ENCODE measurements at regions not wholly inside any gene's neighbourhood (a gene's known extent, or its start where the extent isn't known, plus 50 kb on each side); places are given as distances from the start of the nearest gene placed in this dataset.

GRCh38 chr2:120514521-120514920 lies 168.6 kb downstream of the INHBB start:
- H3K27me3 ChIP-seq (ENCODE audit: control insufficient read depth in 1 of 2, insufficient read depth in 2 of 2, low read length in 2 of 2): peaks cover 5 to 31% of the 10 kb centered on the region in 2 experiments; a peak in 4 of 5 replicates
- in situ Hi-C loops (cut with HindIII; ENCODE audit: extremely low pct_ligation_motif_present, low pct_unique_long_range_greater_than_20kb) (loop anchor here (10.0 kb wide), 1 partner anchor 170 kb away; the partner anchor contains the start of gene INHBB), intact Hi-C loops (cut with micrococcal nuclease; ENCODE audit: unreplicated experiment) (no loop called here)
- no peak for FAIRE-seq
- H3K79me2 ChIP-seq (ENCODE audit: insufficient read depth, low read length): no peaks in the 10 kb centered on the region
- H4K20me1 ChIP-seq (ENCODE audit: insufficient read depth, low read length): no peaks in the 10 kb centered on the region
- H3K36me3 ChIP-seq (replicated peaks in 1 of 2; ENCODE audit: control insufficient read depth in 1 of 2, insufficient read depth in 2 of 2, low read length in 2 of 2): no peaks in the 10 kb centered on the region
- 50% methylated on average over 8 of the region's 8 CpGs for WGBS (ENCODE audit: low lambda C conversion rate)
- BruUV-seq (replicated peaks): no TSS peak
- H3K27ac ChIP-seq (ENCODE audit: extremely low read length, insufficient read depth, low read length): no peak overlapping the region
- CTCF ChIA-PET (ENCODE audit: low intra/inter-chr PET ratio, low total read pairs): no interaction called here
- no peaks in the 10 kb centered on the region for H3K9me3 ChIP-seq (ENCODE audit: low read length)
- POLR2A ChIA-PET: interaction anchor here (1.0 to 2.8 kb wide), 2 partner anchors 36 to 48 kb away, joined by 3 to 16 read pairs; no protein-coding TSS in a partner anchor
- no peak for DNase-seq (ENCODE audit: low spot score)
- no peak overlapping the region for H3K4me3 ChIP-seq (replicated peaks in 1 of 3; ENCODE audit: insufficient read depth in 1 of 3, low read depth in 2 of 3, low read length in 3 of 3)
- peaks cover 55% of the 10 kb centered on the region for H3K4me1 ChIP-seq (ENCODE audit: insufficient read depth, low read length)
- no peak overlapping the region for H3K4me2 ChIP-seq (ENCODE audit: low read depth, low read length)
- ATAC-seq: 0 out of 3 replicates have a peak, but pooled peaks have one; percentile 3
- no peak overlapping the region for H3K9ac ChIP-seq (ENCODE audit: insufficient read depth, low read depth, low read length)
- no peak overlapping the region for H2AFZ ChIP-seq (ENCODE audit: low read length)
- TF ChIP-seq ZNF687 (CRISPR knock-in tag; IDR thresholded peaks at IDR 0.05): peak; percentile 11; the same call in 1 of the 2 replicates
- 0 out of 2 replicates have a peak, but pooled peaks have one; percentile 17 for TF ChIP-seq ZNF263 (CRISPR knock-in tag; IDR thresholded peaks at IDR 0.05)
- TF ChIP-seq ZKSCAN5 (CRISPR knock-in tag; IDR thresholded peaks at IDR 0.05): no peak
- TF ChIP-seq HMGA1 (CRISPR knock-in tag; conservative IDR thresholded peaks at IDR 0.05): no peak
- TF ChIP-seq ZNF570 (CRISPR knock-in tag; IDR thresholded peaks at IDR 0.05; ENCODE audit: borderline replicate concordance): no peak
- TF ChIP-seq SAFB2 (CRISPR knock-in tag; IDR thresholded peaks at IDR 0.05; ENCODE audit: borderline replicate concordance, low read depth): no peak
- TF ChIP-seq, protein P1, sequence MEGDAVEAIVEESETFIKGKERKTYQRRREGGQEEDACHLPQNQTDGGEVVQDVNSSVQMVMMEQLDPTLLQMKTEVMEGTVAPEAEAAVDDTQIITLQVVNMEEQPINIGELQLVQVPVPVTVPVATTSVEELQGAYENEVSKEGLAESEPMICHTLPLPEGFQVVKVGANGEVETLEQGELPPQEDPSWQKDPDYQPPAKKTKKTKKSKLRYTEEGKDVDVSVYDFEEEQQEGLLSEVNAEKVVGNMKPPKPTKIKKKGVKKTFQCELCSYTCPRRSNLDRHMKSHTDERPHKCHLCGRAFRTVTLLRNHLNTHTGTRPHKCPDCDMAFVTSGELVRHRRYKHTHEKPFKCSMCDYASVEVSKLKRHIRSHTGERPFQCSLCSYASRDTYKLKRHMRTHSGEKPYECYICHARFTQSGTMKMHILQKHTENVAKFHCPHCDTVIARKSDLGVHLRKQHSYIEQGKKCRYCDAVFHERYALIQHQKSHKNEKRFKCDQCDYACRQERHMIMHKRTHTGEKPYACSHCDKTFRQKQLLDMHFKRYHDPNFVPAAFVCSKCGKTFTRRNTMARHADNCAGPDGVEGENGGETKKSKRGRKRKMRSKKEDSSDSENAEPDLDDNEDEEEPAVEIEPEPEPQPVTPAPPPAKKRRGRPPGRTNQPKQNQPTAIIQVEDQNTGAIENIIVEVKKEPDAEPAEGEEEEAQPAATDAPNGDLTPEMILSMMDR (CRISPR knock-in tag; IDR thresholded peaks at IDR 0.05): 0 out of 2 replicates have a peak, but pooled peaks have one; percentile 7
- no peak for TF ChIP-seq ZNF337 (CRISPR knock-in tag; IDR thresholded peaks at IDR 0.05; ENCODE audit: borderline replicate concordance, low read depth)
- TF ChIP-seq ATF4 (CRISPR knock-in tag; IDR thresholded peaks at IDR 0.05): no peak
- TF ChIP-seq PBX3 (CRISPR knock-in tag; IDR thresholded peaks at IDR 0.05; ENCODE audit: borderline replicate concordance): no peak
- TF ChIP-seq ZBTB10 (CRISPR knock-in tag; IDR thresholded peaks at IDR 0.05; ENCODE audit: borderline replicate concordance): no peak
- no peak for TF ChIP-seq EED (CRISPR knock-in tag; IDR thresholded peaks at IDR 0.05)
